ENCODE measurements at regions not wholly inside any gene's neighbourhood (a gene's known extent, or its start where the extent isn't known, plus 50 kb on each side); places are given as distances from the start of the nearest gene placed in this dataset.

DNA sequence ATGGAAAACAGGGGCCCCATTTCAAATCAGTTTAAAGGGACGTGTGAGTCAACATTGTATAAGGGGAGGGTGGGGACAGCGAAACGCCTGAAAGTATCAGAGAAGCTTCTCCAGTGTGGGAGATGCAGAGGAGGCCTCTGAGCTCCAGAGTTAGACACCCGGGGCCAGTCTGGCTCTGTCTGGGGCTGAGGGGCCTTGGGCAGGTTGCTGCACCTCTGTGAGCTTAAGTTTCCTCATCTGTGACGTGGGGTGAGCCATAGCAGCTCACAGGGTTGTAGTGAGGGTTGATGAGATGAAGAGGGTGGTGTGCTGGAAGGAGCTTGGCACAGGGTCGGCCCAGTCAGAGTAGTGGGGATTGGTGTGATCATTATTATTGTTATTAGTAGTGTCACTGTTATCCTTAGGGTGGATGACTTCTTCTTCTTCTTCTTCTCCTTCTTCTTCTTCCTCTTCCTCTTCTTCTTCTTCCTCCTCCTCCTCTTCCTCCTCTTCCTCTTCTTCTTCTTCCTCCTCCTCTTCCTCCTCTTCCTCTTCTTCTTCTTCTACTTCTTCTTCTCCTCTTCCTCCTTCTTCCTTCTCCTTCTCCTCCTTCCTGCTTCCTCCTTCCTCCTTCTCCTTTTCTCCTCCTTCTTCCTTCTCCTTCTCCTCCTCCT lies 282.0 kb downstream of the PTPRU start:
- TF ChIP-seq CTCF (IDR thresholded peaks at IDR 0.05 in 4 of 5, conservative IDR thresholded peaks at IDR 0.05 in 1 of 5) (no peak), POLR2A (IDR thresholded peaks at IDR 0.05) (no peak)
- intact Hi-C loops (cut with DNase I; ENCODE audit: low total_unique reads) (no loop called here), in situ Hi-C loops (cut with MboI; ENCODE audit: low sequenced_read_pairs in 4 of 4) (no loop called here)
- Histone ChIP-seq H3K9me3 (no peaks in the 10 kb centered on the region), H3K4me1 (no peaks in the 10 kb centered on the region), H3K27ac (no peak overlapping the region), H3K36me3 (no peaks in the 10 kb centered on the region), H3K4me3 (no peak overlapping the region), H3K27me3 (peaks cover 2 to 10% (median 7%) of the 10 kb centered on the region in 3 donors)
- ATAC-seq (no peak), DNase-seq (no peak)

DNA sequence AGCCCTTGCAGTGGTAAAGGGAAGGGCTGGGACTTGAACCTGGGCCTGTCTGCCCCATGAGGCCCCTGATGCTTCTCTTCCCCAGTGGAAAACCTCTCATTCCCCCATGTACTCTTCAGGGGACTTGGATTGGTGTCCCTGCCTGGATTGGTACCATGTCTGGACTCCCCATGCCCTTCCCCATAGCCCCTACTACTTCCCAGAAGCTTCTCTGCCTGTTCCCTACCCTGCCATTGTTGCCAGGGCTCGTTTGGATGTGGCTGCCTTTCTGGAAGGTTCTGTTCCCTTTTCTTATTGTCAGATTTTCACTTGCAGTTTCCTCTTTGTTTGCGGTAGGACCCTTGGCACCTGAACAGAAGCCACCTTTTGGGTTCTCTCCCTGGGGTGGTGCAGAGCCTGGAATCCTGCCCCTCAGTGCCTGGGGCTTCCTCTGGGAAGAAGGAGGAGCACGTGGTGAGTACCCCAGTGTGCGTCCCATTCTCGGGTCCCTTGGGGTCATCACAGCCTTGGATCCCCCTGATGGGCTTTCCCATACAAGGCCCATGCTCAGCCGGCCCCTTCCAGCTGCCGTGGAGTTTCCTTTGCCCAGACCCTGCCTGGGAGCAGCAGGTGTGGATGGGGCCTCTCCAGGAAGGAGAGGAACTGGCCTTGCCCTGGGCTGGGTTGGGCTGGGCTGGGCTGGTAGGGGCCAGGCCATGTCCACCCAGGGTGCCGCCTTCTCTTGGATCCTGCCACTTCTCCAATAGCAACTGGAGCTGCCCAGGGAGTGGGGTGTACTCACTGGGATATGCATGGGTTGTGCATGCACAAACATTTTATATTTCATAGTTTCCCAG lies 281.1 kb downstream of the PTPRU start:
- ATAC-seq (no peak), DNase-seq (no peak)
- no peaks in the 10 kb centered on the region for H3K9me3 ChIP-seq
- intact Hi-C loops (cut with DNase I; ENCODE audit: low total_unique reads) = no loop called here
- TF ChIP-seq POLR2A (IDR thresholded peaks at IDR 0.05) = no peak
- no peak for TF ChIP-seq CTCF (IDR thresholded peaks at IDR 0.05 in 4 of 5, conservative IDR thresholded peaks at IDR 0.05 in 1 of 5)
- H3K4me3 ChIP-seq = no peak overlapping the region
- peaks cover 0 to 10% (median 7%) of the 10 kb centered on the region in 3 donors for H3K27me3 ChIP-seq
- in situ Hi-C loops (cut with MboI; ENCODE audit: low sequenced_read_pairs in 4 of 4) = no loop called here
- no peak overlapping the region for H3K27ac ChIP-seq
- H3K36me3 ChIP-seq = no peaks in the 10 kb centered on the region
- H3K4me1 ChIP-seq = no peaks in the 10 kb centered on the region

DNA sequence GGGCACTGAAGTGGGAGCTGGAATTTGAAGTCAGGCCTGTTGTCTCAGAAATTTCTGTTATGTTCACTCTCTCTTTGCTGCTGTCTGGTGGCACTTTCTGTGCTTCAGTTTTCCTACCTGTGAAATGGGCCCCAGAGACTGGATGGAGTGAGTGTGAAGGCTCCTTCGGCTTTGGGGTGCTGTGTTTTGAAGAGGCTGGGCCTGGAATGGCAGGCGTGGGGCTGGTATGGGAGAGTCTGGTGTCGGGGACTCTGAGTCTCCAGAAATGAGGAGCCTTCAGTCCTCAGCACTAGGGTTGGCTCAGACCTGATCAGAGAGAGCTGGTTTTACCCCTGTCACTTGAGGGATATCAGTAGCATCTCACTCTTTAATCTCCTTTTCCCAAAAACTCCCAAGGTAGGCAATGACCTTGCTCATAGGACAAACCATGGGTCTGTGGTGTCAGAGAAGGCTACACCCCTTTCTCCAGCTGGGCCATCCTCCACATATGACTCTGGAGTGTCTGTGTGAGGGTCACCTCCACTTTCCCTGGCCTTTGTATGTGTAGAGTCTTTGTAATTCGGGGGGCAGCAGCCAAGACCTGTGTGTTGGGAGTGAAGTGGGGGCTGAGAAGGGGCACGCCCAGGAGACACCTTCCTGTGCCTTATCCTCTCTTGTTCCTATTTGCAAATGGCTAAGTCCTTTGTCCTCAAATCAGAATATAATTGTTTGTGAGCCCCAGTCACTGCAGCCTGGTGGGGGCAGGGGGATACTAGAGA lies 279.9 kb downstream of the PTPRU start:
- Histone ChIP-seq H3K36me3 (no peaks in the 10 kb centered on the region), H3K27ac (no peak overlapping the region), H3K4me1 (no peaks in the 10 kb centered on the region), H3K27me3 (peaks cover 0 to 10% (median 2%) of the 10 kb centered on the region in 3 donors), H3K9me3 (no peaks in the 10 kb centered on the region), H3K4me3 (no peak overlapping the region)
- TF ChIP-seq POLR2A (IDR thresholded peaks at IDR 0.05) (no peak), CTCF (IDR thresholded peaks at IDR 0.05 in 4 of 5, conservative IDR thresholded peaks at IDR 0.05 in 1 of 5) (no peak)
- ATAC-seq (no peak), DNase-seq (no peak)
- in situ Hi-C loops (cut with MboI; ENCODE audit: low sequenced_read_pairs in 4 of 4) (no loop called here), intact Hi-C loops (cut with DNase I; ENCODE audit: low total_unique reads) (no loop called here)

DNA sequence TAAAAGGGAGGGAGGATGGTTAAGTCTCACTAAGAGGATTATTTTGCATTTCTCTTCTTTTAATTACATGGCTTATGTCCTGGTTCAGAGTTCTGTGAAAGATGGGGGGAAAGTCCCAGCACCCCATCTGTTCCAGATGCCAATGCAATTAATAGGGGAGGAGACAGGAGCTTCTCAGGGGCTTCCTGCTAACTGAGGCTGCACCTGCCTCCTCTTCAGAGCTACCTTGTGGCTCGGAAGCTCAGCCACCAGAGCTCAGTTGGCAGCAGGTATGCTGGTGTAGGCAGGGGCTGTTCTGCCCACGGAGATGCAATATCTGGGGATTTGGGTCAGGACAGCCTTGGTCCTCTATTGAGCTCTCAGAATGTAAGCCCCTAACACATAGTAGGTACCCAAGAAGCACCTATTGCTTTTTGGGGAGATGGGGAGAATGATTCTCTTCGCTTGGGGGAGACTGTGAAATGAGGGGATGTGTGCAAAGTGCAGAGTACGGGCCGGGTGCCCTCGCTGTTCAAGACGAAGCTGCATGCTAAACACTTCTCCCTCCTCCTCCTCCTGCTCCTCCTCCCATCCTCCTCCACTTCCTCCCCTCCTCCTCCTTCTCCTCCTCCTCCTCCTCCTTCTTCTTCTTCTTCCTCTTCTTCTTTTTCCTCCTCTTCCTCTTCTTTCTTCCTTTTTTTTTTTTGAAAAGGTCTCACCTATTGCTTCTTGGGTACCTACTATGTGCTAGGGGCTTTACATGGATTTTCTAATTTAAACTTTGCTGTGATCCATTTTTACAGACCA lies 279.0 kb downstream of the PTPRU start:
- H3K4me1 ChIP-seq = no peaks in the 10 kb centered on the region
- intact Hi-C loops (cut with DNase I; ENCODE audit: low total_unique reads) (no loop called here), in situ Hi-C loops (cut with MboI; ENCODE audit: low sequenced_read_pairs in 4 of 4) (no loop called here)
- TF ChIP-seq CTCF (IDR thresholded peaks at IDR 0.05 in 4 of 5, conservative IDR thresholded peaks at IDR 0.05 in 1 of 5) (no peak), POLR2A (IDR thresholded peaks at IDR 0.05) (no peak)
- no peak overlapping the region for H3K27ac ChIP-seq
- H3K36me3 ChIP-seq = no peaks in the 10 kb centered on the region
- no peaks in the 10 kb centered on the region for H3K9me3 ChIP-seq
- DNase-seq = no peak
- peaks cover 0 to 10% (median 0%) of the 10 kb centered on the region in 3 donors for H3K27me3 ChIP-seq
- ATAC-seq = no peak
- no peak overlapping the region for H3K4me3 ChIP-seq

Measured in gastrocnemius medialis (tissue), 4 donors.